ENCODE measurements at regions not wholly inside any gene's neighbourhood (a gene's known extent, or its start where the extent isn't known, plus 50 kb on each side); places are given as distances from the start of the nearest gene placed in this dataset.
"Not testable (repeated sequence)": the region's sequence is repeated elsewhere in the genome, so short reads cannot be mapped to it uniquely, and the experiment has no call there.

DNA sequence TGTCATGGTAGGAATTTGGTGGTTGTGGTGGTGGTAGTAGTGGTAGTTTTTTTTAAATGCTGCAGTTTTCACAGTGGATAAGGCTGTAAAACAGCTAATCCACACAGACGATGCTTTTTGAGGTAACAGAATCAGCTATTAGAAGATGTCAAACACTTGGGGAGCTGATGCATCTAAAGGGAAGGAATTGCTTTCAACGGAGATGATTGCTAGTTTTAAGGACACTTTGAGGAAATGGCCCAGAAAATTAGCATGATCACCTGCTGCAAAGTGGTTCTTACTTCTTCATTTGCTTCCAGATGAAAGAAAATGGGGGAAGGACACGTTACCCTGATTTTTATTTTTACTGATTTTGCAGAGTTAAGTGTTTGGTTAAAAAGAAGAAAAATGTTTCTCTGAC is 178.2 kb upstream of the ATP10B start:
- no peak for DNase-seq

DNA sequence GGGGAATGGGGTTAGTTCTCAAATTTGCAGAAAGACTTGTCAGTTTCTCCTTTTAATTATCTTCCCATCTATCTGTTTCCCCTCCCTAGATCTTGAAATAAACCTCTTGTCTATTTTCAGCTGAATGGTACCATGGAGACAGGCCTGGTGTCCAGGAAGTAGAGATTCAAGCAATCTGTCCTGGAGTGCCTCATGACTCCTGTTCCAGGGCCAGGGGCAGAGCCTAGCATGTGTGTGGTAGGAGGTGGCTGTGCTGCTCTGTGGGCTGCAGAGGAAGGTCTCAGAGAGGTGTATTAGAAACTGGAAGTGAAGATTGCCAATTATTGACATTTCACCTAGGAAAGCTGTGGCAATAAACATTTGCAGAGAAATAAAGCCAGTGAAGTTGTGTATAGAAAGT is 175.8 kb upstream of the ATP10B start:
- no peak for DNase-seq

DNA sequence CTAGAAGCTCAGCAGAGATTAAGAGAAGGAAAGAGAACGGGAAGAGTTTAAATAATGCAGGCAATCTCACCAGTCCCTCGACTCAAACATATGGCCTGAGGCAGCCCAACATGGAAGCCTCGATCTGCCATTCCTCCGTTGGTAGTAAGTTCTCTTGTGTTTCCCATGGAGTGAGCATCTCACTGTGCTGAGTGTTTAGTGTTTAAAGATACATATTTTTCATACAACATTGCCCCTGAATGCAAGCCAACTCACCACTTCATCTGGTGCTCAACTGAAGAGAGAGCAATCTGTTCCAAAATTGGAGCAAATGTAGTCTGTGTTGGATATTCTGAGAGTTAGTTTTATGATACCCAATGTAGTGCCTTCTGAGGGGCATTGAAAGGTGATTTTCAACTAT is 171.5 kb upstream of the ATP10B start:
- DNase-seq, result no peak

DNA sequence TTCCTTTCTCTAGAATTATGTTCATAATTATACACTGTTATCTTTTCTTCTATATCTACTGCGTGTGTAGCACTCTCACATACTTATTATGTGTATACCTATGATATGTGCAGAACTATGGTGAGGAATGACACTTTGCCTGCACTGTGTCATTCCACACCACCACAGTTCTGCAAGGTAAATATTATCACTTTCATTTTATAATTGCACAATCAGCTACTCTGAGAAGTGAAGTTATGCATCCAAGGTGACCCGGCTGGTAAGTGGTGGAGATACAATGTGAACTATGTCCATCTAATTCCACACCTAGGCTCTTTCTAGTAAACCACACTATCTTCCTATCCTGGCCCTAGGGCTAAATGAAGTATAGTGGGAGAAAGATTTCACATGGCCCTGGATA is 170.1 kb upstream of the ATP10B start:
- DNase-seq, result no peak

DNA sequence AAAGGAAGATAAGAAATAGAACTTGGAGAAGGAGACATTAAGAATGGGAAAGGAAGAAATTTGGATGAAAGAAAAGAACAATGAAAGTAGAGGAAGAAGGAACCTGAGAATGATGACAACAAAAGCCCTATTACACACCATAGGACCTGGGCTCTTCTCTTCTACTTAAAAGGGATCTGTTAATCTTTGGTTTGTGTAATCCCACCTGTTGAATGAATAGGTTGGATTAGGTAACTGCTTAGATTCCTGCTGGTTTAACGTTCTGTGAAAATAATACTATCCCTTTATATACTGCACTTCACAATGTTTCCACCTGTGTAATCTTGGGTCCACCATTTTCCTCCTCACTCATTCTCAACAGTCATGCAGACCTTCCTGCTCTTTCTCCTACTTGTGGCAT is 157.8 kb upstream of the ATP10B start:
- DNase-seq, result no peak

DNA sequence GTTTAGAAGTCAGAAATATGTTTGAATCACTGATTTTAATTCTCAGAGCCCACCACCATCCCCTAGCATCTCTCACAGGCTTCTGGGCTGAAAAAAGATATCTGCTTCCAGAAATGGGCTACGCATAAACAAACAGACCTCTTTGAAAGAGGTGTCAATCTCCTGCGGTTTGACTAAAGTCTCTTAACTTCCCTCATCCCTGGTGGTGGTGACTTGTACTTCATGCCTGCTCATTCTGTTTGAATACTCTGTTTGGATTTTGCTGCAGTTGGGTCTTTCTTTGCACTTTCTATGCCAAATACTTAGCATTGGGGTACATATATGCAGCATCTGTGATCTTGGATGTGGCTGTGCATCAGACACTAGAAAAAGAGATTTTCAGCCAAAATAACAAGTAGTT is 157.2 kb upstream of the ATP10B start:
- DNase-seq, result no peak

DNA sequence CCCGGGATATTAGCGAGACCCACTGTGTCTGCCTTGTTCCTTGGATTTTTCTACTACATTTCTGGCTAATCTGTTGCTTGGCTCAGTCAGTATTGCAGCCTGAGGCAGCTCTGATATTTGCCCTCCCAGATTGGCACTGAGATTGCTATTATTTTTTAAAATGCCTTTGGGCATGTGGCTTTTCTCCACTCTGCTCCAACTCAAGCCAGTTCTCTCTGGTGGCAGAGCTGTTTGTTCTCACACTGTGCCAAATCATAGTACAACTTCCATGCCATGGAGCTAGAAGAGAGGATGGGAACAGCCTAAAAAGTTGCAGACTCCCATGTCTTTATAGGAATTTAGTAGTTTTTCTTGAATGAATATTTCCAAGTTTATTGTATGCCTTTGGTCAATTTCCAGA is 155.9 kb upstream of the ATP10B start:
- DNase-seq, result no peak

DNA sequence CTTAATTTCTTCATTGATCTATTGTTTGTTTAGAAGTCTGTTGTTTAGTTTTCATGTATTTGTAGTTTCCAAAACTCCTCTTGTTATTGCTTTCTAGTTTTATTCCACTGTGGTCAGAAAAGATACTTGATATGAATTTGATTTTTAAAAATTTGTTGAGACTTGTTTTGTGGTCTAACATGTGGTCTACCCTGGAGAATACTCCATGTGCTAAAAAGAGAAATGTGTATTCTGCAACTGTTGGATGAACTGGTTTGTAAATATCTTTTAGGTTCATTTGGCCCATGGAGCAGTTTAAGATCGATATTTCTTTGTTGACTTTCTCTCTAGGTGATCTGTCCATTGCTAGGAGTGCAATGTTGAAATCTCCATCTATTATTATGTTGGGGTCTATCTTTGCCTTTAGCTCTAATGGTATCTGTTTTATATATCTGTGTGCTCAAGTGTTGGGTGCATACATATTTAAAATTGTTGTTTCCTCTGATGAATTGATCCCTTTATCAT is 150.6 kb upstream of the ATP10B start:
- DNase-seq, result no peak

DNA sequence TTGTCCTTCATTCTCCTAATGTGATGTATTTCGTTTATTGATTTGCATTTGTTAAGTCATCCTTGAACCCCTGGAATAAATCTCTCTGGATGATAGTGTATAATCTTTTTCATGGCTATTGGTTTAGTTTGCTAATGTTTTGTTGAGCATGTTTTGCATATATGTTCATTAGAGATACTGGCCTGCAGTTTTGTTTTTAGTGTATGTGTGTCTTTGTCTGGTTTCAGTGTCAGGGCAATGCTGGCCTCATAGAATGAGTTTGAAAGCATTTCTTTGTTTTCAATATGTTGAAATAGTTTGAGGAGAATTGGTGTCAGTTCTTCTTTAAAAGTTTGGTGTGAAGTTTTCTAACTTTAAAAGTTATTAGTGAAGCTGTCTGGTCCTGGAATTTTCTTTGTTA is 149.6 kb upstream of the ATP10B start:
- no peak for DNase-seq

DNA sequence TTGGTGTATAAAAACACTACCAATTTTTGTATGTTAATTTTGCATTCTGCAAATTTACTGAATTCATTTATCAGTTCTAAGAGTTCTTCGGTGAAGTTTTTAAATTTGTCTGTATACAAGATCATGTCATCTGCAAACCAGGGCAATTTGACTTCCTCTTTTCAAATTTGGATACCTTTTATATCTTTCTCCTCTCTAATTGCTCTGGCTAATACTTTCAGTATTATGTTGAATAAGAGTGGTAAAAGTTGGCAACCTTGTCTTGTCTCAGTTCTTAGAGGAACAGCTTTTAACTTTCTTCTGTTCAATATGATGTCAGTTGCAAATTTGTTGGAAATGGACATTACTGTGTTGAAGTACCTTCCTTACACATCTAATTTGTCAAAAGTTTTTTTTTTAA is 149.1 kb upstream of the ATP10B start:
- DNase-seq, result not testable (repeated sequence)

DNA sequence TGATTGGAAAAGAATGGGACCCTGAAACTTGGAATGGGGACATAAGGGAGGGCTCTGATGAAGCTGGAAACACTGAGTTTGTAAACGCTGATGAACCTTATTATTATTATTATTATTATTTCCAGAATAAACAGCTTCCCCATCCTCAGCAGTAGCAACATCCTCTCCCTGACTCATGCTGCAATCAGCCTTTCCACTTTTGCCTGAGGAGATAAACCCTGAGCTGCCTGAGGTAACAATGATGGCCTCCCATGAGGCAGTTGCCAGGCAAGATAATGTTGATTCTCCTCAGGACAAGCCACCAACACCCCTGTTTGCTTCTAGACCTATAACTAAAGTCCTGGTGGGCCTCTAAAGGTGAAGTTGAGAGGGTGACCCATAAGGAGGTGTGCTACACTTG is 139.2 kb upstream of the ATP10B start:
- no peak for DNase-seq

DNA sequence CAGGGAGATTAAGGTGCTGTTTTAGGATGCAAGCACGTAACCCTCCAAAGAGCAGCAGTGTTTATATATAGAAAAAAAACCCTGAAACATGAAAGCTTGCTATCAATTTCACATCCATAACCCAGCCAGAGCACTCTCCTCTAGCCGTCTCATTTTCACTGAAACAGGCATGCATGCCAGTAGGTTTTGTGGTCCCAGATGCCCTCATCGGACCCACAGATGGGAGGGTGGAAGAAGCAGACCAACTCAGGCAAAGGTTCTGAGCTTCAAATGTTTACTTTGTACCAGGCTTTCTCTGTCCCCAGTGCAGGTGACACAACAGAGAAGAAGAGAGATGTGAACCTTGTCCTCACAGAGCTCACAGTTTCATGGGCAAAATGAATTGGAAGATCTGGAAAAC is 127.4 kb upstream of the ATP10B start:
- DNase-seq, result no peak

DNA sequence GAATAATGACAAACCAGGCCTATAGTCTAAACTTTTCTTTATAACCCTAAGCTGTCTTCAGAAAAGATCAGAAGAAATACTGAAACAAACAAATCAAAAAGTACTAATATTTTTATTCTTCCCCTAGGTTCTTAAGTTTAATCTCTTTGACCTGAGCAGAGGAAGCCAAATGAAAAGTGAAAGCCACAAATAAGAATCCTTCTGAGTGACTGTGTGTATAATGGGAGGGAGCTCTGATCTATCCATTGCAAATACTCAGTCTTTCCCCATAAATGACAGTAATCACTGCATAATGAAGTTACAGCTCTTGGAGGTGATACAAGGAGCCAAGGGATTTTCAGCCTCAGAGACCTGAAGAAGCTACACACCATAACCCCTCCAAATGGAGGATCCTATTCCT is 126.9 kb upstream of the ATP10B start:
- no peak for DNase-seq

DNA sequence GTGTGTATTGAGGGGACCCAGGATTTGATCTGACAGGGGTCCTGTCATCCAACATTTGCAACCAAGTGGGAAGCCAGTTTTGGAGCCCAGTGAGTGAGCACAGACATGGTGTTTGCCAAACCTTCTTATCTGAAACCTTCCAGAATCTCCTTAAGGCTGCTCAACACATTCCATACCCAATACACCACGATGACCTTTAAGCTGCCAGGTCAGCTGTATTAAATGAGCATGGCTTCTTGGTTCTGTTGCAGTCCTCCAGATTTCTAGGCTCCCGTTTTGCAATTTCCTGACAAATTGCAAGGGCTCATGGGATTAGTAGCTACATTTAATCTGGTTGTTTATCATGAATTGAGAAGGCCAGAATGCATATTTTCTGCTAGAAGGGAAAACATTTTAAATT is 124.2 kb upstream of the ATP10B start:
- no peak for DNase-seq

DNA sequence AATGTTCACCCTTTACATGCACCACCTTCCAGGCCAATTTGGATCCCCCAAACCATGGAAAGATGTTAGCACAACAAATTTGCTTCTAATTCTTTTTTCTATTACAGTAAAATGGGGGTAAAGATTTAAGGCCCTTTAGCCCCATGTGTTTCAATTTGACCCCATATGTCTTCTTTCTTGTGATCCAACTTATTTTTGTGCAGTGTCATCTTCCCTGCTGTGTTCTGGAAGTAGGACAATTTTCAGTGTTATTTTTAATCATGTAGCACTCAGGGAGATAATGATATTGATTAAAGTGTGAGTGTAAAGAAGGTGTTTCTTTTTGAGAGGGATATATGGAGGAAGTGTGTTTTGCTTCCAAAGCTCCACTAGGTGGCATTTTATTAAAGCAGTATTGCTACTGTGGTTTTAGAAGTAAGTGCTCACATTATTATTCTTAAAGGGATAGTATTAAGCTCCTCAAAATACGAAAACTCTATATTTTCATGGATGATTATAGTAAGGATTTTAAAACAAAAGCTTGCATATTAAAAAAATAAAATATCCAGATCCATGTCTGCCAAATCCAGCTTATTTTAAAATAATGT is 118.7 kb upstream of the ATP10B start:
- DNase-seq, result no peak

DNA sequence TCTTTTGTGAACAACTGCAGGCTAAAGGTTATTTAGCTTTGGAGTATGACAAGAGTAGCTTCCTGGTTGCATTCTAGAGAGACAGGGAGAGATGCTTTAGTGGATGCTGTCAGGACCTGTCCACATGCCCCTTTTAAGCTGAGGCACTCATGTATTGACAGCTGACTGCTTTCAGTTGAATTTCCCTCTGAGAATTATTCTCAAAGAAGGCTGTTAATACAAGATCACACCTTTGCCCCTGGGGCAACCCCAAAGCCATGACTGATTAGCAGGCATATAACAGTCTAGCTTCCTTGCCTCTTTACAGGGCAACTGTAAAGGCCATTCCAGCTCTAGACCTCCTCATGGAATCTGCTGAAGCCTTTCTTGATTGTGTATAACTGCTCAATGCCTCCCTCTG is 117.6 kb upstream of the ATP10B start:
- DNase-seq, result no peak

DNA sequence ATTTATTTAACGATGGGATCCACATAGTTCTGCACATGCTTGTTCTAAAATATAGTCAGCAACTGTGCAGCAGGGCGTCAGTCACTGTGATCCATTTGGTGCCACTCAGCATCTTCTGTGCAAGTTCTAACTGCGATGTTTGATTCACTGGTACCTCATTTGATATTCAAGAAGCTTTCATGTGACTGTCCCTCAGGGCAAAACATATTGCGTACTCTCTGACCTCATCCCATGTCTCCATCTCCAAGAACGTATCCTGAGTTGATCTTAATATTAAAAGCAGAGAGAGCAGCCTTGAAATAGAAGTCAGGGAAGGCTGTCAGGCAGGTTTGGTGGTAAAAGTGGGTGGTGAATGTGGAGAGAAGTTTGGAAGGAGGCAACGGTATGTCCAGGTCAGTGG is 116.5 kb upstream of the ATP10B start:
- DNase-seq, result no peak

DNA sequence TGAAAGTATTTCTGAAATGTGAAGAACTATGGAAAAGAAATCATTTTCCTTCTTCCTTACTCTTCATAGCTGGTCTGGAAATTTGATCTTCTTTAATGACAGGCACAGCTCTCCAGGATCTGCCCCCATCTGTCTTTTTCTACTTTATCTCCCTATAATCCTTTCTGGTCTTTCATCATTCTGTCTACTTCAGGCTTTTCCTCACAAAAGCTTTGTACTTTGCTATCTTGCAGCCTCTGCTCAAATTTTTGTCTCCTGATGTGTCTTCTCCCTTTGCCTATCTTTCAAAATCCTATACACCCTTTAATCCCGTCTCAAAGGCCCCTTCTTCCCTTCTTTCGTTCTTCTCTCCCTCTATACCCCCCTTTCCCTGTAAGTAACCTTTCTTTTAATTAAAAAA is 114.9 kb upstream of the ATP10B start:
- no peak for DNase-seq

DNA sequence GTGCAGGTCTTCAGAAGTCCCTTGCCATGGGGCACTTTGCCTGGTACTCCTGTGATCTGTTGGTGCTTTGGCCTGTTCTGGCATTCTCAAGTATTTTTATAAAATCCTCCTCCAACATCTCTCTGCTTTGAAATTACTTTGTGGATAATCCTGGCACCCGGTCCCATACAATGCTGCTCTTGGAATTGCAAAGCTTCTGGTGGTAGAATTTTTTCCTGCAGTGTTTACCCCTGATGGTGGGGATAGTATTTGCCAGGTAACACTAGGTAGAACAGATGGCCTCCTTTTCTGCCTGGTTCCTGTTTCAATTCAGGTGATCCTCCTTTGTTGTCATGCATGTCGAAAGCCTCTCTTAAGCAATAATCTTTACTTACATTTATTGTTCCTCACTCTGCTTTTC is 109.8 kb upstream of the ATP10B start:
- DNase-seq, result no peak

DNA sequence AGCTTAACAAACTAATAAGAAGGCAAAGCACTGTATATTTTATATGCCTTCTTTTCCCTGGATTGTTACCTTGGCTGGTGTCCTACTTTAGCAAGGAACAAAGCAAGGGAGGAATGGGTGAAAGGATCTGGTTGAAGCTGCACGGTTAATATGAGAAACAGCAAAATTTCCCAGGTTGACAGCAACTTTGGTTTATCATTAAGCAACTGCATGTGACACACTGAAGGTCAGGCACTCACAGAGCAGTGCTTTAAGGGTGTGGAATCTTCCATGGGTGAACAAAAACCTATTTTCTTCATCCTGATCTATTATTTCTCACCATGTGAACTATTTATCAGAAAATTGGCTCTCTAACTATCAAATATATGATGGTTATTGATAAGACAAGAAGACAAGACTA is 109.0 kb upstream of the ATP10B start:
- no peak for DNase-seq

DNA sequence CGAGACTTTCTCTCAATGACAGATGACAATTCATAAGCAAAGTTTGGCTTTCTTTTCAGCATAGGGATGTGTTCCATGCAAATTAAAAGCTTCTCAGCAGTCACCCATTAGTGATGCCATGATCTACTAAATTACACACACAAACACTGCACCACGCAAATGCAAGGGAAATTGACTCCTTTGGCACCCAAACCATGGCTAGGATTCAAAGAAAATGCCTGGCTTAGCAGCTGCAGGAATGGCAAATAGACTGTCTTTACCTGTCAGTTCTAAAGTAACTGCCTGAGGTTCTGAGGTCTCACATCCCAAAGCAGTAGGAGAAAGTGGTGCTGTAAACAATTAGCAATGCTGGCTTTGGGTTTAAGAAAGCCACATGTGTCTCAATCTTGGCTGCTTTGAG is 108.6 kb upstream of the ATP10B start:
- DNase-seq, result no peak

DNA sequence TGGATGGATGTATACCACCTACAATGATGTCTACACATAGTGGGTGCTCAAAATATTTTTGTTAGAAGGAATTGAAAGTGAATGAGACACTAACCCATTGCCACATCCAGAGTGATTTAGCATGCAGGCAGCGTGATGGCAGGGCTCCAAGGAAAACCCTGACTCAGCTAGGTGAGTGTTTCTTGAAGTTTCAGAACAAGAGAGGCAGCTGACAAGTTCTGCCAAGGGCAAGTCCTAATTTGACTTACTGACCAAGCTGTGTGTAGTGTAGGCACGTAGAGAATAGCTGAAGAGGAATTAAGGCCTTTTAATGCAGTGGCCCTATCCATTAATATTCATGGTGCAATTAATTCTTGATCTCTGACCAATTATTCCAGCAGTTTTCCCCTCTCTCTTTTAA is 107.8 kb upstream of the ATP10B start:
- DNase-seq, result peak; percentile 91

DNA sequence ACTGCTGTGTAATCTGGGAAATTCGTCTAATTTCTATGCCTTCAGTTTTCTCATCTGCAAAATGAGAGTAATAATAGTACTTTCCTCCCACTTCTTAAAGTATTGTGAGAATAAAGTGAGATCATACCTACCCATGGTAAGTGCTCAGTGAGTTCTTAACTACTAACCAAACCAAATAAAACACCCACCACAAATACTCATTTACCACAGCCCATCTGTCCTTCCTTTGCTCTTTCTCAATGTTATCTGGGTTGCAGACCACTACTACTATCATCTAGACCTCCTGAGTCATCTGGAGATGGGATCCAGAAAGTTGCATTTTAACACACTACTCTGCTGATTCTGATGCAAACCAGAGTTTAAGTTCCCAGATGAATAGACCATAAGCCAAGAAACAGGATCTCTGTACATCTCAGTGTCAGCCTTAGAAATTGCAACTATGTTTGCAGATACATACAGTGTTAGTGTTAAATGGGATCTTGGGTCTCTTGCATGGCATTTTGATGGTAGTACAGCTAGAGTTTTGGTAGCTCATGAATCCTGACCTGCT is 105.4 kb upstream of the ATP10B start:
- no peak for DNase-seq

DNA sequence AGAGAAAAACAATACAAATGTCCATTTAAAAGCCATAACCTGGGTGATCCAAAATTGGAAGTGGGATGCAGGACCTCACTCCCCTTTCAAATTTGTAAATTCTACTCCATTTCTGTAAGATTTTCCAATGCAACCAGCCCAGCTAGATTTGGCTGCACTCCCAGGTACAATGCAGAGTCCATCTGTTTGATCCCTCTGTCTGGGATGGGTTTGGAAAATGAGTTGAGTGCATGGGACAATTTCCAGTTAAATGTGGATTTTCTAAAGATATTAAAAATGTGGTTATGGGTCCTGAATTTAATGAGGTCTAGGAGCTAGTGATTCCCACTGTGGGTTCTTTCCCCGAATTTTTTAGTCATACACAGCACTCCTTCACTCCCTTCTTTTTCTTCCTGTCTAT is 104.0 kb upstream of the ATP10B start:
- DNase-seq, result no peak

DNA sequence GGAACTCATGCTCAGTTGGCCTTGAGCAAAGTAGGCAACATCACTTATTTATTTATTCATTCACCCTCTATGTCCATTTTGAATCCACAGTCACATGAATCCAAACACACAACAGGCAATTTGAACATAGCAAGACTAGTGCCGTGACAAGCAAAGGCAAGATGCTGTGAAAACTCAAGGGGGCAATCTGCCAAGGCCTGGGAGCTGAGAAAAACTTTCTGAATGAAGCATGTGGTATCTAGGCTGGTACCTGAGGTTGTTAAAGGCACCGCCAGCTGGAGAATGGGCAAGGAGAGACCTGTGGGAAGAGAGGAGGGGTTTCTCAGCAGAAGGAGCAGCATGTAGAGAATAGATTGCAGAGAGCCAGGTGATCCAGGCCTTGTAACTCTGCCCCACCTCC is 98.3 kb upstream of the ATP10B start:
- DNase-seq, result no peak

DNA sequence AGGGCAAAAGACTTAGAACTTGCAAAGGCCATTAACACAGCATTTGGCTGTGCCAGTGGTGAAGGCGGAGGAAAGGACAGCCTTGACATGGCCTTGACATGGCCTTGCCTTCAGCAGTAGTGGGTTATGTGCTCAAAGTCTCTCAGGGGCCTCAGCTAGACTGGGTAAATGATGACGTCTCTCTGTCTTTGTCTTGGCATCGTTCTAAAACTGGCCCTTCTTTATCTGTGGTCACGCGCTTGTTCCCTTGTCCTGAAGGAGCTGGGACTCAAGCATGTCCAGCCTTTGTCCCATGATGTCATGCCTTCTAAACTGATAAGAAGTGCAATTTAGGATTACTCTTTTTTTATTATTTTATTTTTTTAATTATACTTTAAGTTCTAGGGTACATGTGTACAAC is 88.7 kb upstream of the ATP10B start:
- DNase-seq, result no peak

All from RPMI8226 (cell line).